H9 (cell line): ENCODE measurements at regions not wholly inside any gene's neighbourhood (a gene's known extent, or its start where the extent isn't known, plus 50 kb on each side); places are given as distances from the start of the nearest gene placed in this dataset.
A peak's percentile ranks its signal among the peaks of the same experiment; 100 is the strongest.

ENCODE experiments used
- DNase-seq: peaks from one replicate; pipeline ENCODE4 v3.0.0-alpha.2; 2017
- H2AFZ ChIP-seq: one replicate; pipeline ENCODE4 v1.6.1; 2013; ENCODE audit warnings: mild to moderate bottlenecking, low read length, control low read depth, moderate library complexity
- H2AK5ac ChIP-seq: 2 replicates; pipeline ENCODE4 v1.6.1; 2013; ENCODE audit warnings: low read length, control low read depth, mixed read lengths; ENCODE audit not compliant: insufficient read length
- H2BK120ac ChIP-seq: one replicate; pipeline ENCODE4 v1.6.1; 2013; ENCODE audit warnings: low read depth, mild to moderate bottlenecking, low read length, control low read depth, inconsistent platforms; ENCODE audit not compliant: poor library complexity, severe bottlenecking
- H2BK12ac ChIP-seq: 2 replicates; pipeline ENCODE4 v1.6.1; 2013; ENCODE audit warnings: low read length, control low read depth, mixed read lengths, low read depth; ENCODE audit not compliant: insufficient read length
- H2BK15ac ChIP-seq: 2 replicates; pipeline ENCODE4 v1.6.1; 2013; ENCODE audit warnings: low read depth, low read length, control low read depth
- H2BK20ac ChIP-seq: one replicate; pipeline ENCODE4 v1.6.1; 2013; ENCODE audit warnings: low read depth, mild to moderate bottlenecking, low read length, control low read depth, inconsistent platforms; ENCODE audit not compliant: poor library complexity, severe bottlenecking
- H2BK5ac ChIP-seq: 2 replicates; pipeline ENCODE4 v1.6.1; 2013; ENCODE audit warnings: low read length, control low read depth, mixed read lengths; ENCODE audit not compliant: insufficient read length
- H3K14ac ChIP-seq: 2 replicates; pipeline ENCODE4 v1.6.1; 2013; ENCODE audit warnings: low read length, control low read depth; ENCODE audit not compliant: insufficient read depth
- H3K18ac ChIP-seq: 2 replicates; pipeline ENCODE4 v1.6.1; 2013; ENCODE audit warnings: low read depth, mild to moderate bottlenecking, mixed read lengths, low read length, control low read depth; ENCODE audit not compliant: insufficient read length
- H3K23ac ChIP-seq: 2 replicates; pipeline ENCODE4 v1.6.1; 2013; ENCODE audit warnings: low read length, control low read depth, mixed read lengths, low read depth; ENCODE audit not compliant: insufficient read length
- H3K23me2 ChIP-seq: 2 replicates; pipeline ENCODE4 v1.6.1; 2013; ENCODE audit warnings: low read depth, mild to moderate bottlenecking, mixed read lengths, low read length, control low read depth; ENCODE audit not compliant: insufficient read length, poor library complexity, severe bottlenecking
- H3K27ac ChIP-seq: 2 replicates; pipeline ENCODE4 v1.5.1; 2013; ENCODE audit warnings: low read length, control low read depth, mixed read lengths, low read depth; ENCODE audit not compliant: insufficient read length
- H3K27me3 ChIP-seq: 2 replicates; pipeline ENCODE4 v1.6.1; 2013; ENCODE audit warnings: low read length, control low read depth, inconsistent platforms; ENCODE audit not compliant: insufficient read depth
- H3K4ac ChIP-seq: 2 replicates; pipeline ENCODE4 v1.6.1; 2013; ENCODE audit warnings: low read depth, mild to moderate bottlenecking, control low read depth, inconsistent platforms, low read length, moderate library complexity
- H3K4me1 ChIP-seq: 2 replicates; pipeline ENCODE4 v1.6.1; 2013; ENCODE audit warnings: low read length, control low read depth, inconsistent platforms; ENCODE audit not compliant: insufficient read depth
- H3K4me2 ChIP-seq: 2 replicates; pipeline ENCODE4 v1.6.1; 2013; ENCODE audit warnings: low read length, control low read depth, mixed read lengths; ENCODE audit not compliant: insufficient read length, insufficient read depth
- H3K56ac ChIP-seq: 2 replicates; pipeline ENCODE4 v1.6.1; 2013; ENCODE audit warnings: low read depth, mild to moderate bottlenecking, mixed read lengths, low read length, control low read depth; ENCODE audit not compliant: insufficient read length
- H3K79me1 ChIP-seq: 2 replicates; pipeline ENCODE4 v1.6.1; 2013; ENCODE audit warnings: low read depth, mild to moderate bottlenecking, moderate library complexity, low read length, control low read depth, inconsistent platforms; ENCODE audit not compliant: insufficient read depth, poor library complexity, severe bottlenecking
- H3K79me2 ChIP-seq: 2 replicates; pipeline ENCODE4 v1.6.1; 2013; ENCODE audit warnings: low read length, control low read depth, inconsistent platforms; ENCODE audit not compliant: insufficient read depth
- H3K9ac ChIP-seq: 2 replicates; pipeline ENCODE4 v1.6.1; 2013; ENCODE audit warnings: low read length, control low read depth, mixed read lengths; ENCODE audit not compliant: insufficient read length; ENCODE audit errors: extremely low read depth
- H3K9me3 ChIP-seq: one replicate; pipeline ENCODE4 v1.6.1; 2013; ENCODE audit warnings: low read depth, low read length, inconsistent platforms; ENCODE audit not compliant: control insufficient read depth
- H3T11ph ChIP-seq: one replicate; pipeline ENCODE4 v1.6.1; 2013; ENCODE audit warnings: mild to moderate bottlenecking, low read length, control low read depth, inconsistent platforms
- H4K20me1 ChIP-seq: one replicate; pipeline ENCODE4 v1.6.1; 2013; ENCODE audit not compliant: control insufficient read depth, insufficient read length, insufficient read depth
- H4K5ac ChIP-seq: 2 replicates; pipeline ENCODE4 v1.6.1; 2013; ENCODE audit warnings: low read depth, mild to moderate bottlenecking, mixed read lengths, low read length, control low read depth; ENCODE audit not compliant: insufficient read length
- H4K8ac ChIP-seq: replicated peaks from 2 replicates; pipeline ENCODE4 v1.6.1; 2013; ENCODE audit warnings: low read length, control low read depth, mixed read lengths, low read depth; ENCODE audit not compliant: insufficient read length
- H4K91ac ChIP-seq: 2 replicates; pipeline ENCODE4 v1.6.1; 2013; ENCODE audit warnings: low read depth, mild to moderate bottlenecking, moderate library complexity, mixed read lengths, low read length, control low read depth; ENCODE audit not compliant: insufficient read length
- H3K27ac Mint-ChIP-seq, 3 experiments: 2 replicates in 2 of 3; 3 replicates in 1 of 3; pipeline ENCODE4 v1.8.0; 2020 to 2021; ENCODE audit warnings: mixed read lengths in 3 of 3, mild to moderate bottlenecking in 1 of 3, moderate library complexity in 1 of 3
- H3K27me3 Mint-ChIP-seq: 2 replicates; pipeline ENCODE4 v1.8.0; 2021; ENCODE audit warnings: low read depth, mild to moderate bottlenecking, moderate library complexity, mixed read lengths
- H3K36me3 Mint-ChIP-seq, 3 experiments: 2 replicates in 2 of 3; 3 replicates in 1 of 3; pipeline ENCODE4 v1.8.0; 2020 to 2021; ENCODE audit warnings: low read depth in 3 of 3, mixed read lengths in 3 of 3; ENCODE audit not compliant: insufficient read depth in 1 of 3
- H3K4me1 Mint-ChIP-seq, 2 experiments: 2 replicates each; pipeline ENCODE4 v1.8.0; 2020; ENCODE audit warnings: mixed read lengths in 2 of 2
- H3K4me3 Mint-ChIP-seq, 2 experiments: 2 replicates in 1 of 2; 3 replicates in 1 of 2; pipeline ENCODE4 v1.8.0; 2020 to 2021; ENCODE audit warnings: mild to moderate bottlenecking in 2 of 2, mixed read lengths in 2 of 2, moderate library complexity in 1 of 2
- H3K9me3 Mint-ChIP-seq, 2 experiments: 2 replicates in 1 of 2; 3 replicates in 1 of 2; pipeline ENCODE4 v1.8.0; 2020; ENCODE audit warnings: mild to moderate bottlenecking in 2 of 2, mixed read lengths in 2 of 2, moderate library complexity in 1 of 2
- CTCF ChIP-seq: fragments of 200-600 bp; sonication (generic); conservative IDR thresholded peaks from 3 replicates; pipeline ENCODE4 v1.8.0; 2021; ENCODE audit warnings: antibody characterized with exemption, mild to moderate bottlenecking
- WGBS: extraction: QIAGEN DNeasy Blood & Tissue Kit; methylation state at CpG from one replicate; pipeline ENCODE4 v1.1.7; 2013; ENCODE audit warnings: missing lambda C conversion rate, low lambda C conversion rate, mixed read lengths; ENCODE audit not compliant: insufficient read length; ENCODE audit errors: extremely low coverage; 5-methylcytosine and 5-hydroxymethylcytosine counted together

GRCh38 chr7:131034166-131034881, 293.4 kb upstream of the MKLN1 start:
- WGBS: no CpG with 5 or more reads among the region's 9 CpGs
- H3K4me1 ChIP-seq: no peaks in the 10 kb centered on the region
- Mint-ChIP-seq H3K36me3 (peaks cover 0 to 4% (median 1%) of the 10 kb centered on the region in 3 experiments; a peak in 1 of 7 replicates), H3K9me3 (no peaks in the 10 kb centered on the region), H3K27ac (0 out of 7 replicates have a peak overlapping the region, but pooled peaks of 1 of the 3 experiments have one; percentile 10), H3K4me3 (no peak overlapping the region), H3K4me1 (no peaks in the 10 kb centered on the region), H3K27me3 (no peaks in the 10 kb centered on the region)
- H3K4ac ChIP-seq: no peak overlapping the region
- no peaks in the 10 kb centered on the region for H3K9me3 ChIP-seq
- no peak overlapping the region for H2BK120ac ChIP-seq
- H2AFZ ChIP-seq: no peak overlapping the region
- no peak for TF ChIP-seq CTCF
- no peak overlapping the region for H4K8ac ChIP-seq
- H2BK5ac ChIP-seq: no peak overlapping the region
- no peak for DNase-seq
- H3K4me2 ChIP-seq: no peak overlapping the region
- no peak overlapping the region for H2AK5ac ChIP-seq
- no peak overlapping the region for H3T11ph ChIP-seq
- no peaks in the 10 kb centered on the region for H3K27me3 ChIP-seq
- H3K56ac ChIP-seq: no peak overlapping the region
- no peaks in the 10 kb centered on the region for H3K79me1 ChIP-seq
- no peak overlapping the region for H3K14ac ChIP-seq
- H4K20me1 ChIP-seq: no peaks in the 10 kb centered on the region
- H3K23ac ChIP-seq: no peak overlapping the region
- no peaks in the 10 kb centered on the region for H3K23me2 ChIP-seq
- H3K18ac ChIP-seq: no peak overlapping the region
- H3K9ac ChIP-seq: no peak overlapping the region
- H4K91ac ChIP-seq: no peak overlapping the region
- H2BK15ac ChIP-seq: no peak overlapping the region
- H2BK12ac ChIP-seq: no peak overlapping the region
- no peak overlapping the region for H2BK20ac ChIP-seq
- no peaks in the 10 kb centered on the region for H3K79me2 ChIP-seq
- no peak overlapping the region for H4K5ac ChIP-seq
- no peak overlapping the region for H3K27ac ChIP-seq
